Brain microvascular endothelial cell (primary cell): ENCODE measurements at regions not wholly inside any gene's neighbourhood (a gene's known extent, or its start where the extent isn't known, plus 50 kb on each side); places are given as distances from the start of the nearest gene placed in this dataset.

ENCODE experiments used
- DNase-seq: peaks from one replicate; pipeline ENCODE4 v3.0.0-alpha.2; 2020
- H3K27ac ChIP-seq: fragments of 250-450 bp; sonication (Bioruptor Pico); 2 replicates; pipeline ENCODE4 v1.5.1; 2020; ENCODE audit warnings: mild to moderate bottlenecking, moderate library complexity
- H3K27me3 ChIP-seq: fragments of 250-450 bp; sonication (Bioruptor Pico); replicated peaks from 2 replicates; pipeline ENCODE4 v1.5.1; 2020; ENCODE audit warnings: mild to moderate bottlenecking
- H3K36me3 ChIP-seq: fragments of 250-450 bp; sonication (Bioruptor Pico); replicated peaks from 2 replicates; pipeline ENCODE4 v1.5.1; 2020; ENCODE audit warnings: mild to moderate bottlenecking
- H3K4me3 ChIP-seq: 2 replicates; pipeline ENCODE4 v1.5.1; 2011; ENCODE audit warnings: low read depth, mild to moderate bottlenecking, control low read depth, low read length, moderate library complexity
- in situ Hi-C: cut with HindIII; loops from 2 replicates; pipeline ENCODE4 v1.10.0; 2017; ENCODE audit warnings: low sequenced_read_pairs, low pct_ligation_motif_present
- TF ChIP-seq, protein P1 (sequence below): IDR thresholded peaks from 2 replicates; pipeline ENCODE4 v1.5.1; 2011; ENCODE audit warnings: low read depth, mild to moderate bottlenecking, moderate library complexity, low read length, control low read depth, inconsistent platforms; ENCODE audit errors: missing control alignments

DNA sequence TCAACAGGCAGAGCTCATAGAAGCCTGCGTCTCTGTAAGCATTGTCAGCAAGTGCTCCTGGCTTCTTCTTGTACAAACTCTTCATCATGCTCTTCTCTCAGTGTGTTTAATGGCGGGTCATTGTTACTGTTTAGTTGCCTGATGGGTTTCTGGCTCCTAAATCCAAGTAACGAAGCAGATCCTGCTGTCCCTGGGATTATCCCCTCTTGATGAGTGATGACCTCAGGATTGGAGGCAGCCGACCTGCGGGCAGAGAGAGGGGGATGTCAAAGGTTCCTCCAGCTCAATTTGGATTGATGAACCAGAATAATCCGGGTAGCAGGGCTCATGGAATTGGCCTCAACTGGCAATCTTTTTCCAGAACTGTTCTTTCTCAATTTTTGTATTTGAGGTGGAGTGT lies 66.1 kb upstream of the BARHL2 start:
- H3K27ac ChIP-seq: no peak overlapping the region
- H3K4me3 ChIP-seq: no peak overlapping the region
- no peak for DNase-seq
- no peaks in the 10 kb centered on the region for H3K36me3 ChIP-seq
- TF ChIP-seq, protein P1, sequence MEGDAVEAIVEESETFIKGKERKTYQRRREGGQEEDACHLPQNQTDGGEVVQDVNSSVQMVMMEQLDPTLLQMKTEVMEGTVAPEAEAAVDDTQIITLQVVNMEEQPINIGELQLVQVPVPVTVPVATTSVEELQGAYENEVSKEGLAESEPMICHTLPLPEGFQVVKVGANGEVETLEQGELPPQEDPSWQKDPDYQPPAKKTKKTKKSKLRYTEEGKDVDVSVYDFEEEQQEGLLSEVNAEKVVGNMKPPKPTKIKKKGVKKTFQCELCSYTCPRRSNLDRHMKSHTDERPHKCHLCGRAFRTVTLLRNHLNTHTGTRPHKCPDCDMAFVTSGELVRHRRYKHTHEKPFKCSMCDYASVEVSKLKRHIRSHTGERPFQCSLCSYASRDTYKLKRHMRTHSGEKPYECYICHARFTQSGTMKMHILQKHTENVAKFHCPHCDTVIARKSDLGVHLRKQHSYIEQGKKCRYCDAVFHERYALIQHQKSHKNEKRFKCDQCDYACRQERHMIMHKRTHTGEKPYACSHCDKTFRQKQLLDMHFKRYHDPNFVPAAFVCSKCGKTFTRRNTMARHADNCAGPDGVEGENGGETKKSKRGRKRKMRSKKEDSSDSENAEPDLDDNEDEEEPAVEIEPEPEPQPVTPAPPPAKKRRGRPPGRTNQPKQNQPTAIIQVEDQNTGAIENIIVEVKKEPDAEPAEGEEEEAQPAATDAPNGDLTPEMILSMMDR: no peak
- H3K27me3 ChIP-seq: no peaks in the 10 kb centered on the region
- in situ Hi-C loops: no loop called here

DNA sequence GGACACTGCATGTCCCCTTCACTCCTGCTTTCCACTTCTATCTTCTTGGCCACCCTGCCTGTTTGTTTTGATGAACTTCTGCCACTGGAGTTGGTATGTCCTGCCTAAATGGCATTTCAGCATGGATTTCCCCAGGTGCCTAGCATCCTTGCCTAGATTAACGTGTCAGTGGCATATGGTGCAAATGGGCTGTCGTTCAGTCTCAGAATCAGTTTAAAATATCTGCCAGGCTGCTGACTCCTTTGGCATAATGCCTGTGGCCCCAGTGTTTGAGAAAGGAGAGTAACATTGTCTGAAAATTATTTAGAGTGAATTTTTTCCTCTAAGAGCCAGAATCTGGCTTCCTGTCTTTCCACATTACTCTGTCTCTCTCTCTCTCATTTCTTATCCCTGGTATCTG lies 64.9 kb upstream of the BARHL2 start:
- Histone ChIP-seq H3K4me3 (no peak overlapping the region), H3K27me3 (no peaks in the 10 kb centered on the region), H3K27ac (no peak overlapping the region), H3K36me3 (no peaks in the 10 kb centered on the region)
- in situ Hi-C loops: no loop called here
- DNase-seq: no peak
- TF ChIP-seq, protein P1: no peak

DNA sequence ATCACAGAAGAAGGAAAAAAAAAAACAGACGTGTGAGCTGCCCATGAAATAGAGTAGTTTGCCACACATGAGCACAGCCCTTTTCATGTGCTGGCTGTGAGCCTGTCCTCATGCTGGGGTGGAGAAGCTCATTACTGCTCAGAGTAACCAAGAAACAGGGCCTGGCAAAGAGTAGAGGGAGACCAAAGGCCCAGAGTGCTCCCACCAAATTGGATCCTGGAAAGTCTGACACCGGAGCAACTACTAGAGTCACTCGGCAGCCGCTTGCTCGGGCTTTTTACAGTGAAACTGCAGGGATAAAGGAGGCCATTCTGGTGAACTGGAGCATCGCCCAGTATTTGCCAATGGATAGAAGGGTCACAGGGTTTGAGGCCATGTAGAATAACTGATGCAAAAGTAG lies 64.4 kb upstream of the BARHL2 start:
- H3K27ac ChIP-seq: no peak overlapping the region
- no peaks in the 10 kb centered on the region for H3K27me3 ChIP-seq
- no peak for DNase-seq
- in situ Hi-C loops: no loop called here
- H3K4me3 ChIP-seq: no peak overlapping the region
- no peaks in the 10 kb centered on the region for H3K36me3 ChIP-seq
- TF ChIP-seq, protein P1: no peak

DNA sequence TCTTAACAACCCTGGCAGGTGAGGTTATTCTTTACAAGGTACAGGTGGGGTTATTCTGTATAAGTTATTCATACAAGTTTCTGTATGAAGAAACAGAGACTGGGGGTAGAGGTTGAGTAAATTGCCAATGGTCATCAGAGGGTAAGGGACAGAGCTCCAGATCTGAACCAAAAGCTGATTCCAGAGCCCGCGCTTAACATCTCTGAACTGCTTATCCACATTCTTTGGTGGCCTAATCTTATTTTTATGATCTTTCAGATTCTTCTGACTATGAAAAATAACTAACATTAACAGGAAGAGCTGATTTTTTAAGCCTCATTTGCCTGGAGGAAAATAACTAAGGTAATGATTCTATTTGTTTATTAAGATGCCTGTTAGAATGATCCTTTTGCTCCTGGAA lies 63.9 kb upstream of the BARHL2 start:
- Histone ChIP-seq H3K4me3 (no peak overlapping the region), H3K27me3 (no peaks in the 10 kb centered on the region), H3K27ac (no peak overlapping the region), H3K36me3 (no peaks in the 10 kb centered on the region)
- in situ Hi-C loops: no loop called here
- DNase-seq: no peak
- TF ChIP-seq, protein P1: no peak

DNA sequence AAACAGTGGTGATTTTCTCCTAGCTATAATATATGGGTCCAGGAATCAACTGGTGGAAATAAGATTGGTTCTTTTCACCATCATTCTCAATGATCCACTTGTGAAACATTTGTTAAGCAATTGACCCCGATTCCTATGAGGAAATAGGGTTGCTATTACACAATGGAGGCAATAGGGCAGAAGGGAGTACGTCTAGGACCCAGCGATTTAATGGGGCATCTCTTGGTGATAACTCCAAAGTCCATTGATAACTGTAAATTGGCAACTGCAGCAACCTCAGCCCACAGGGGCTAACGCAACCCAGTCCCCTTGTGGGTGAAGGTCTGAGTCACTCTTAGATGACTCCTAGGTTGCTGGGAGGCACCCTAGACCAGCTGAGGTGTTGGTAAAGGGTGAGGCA lies 62.5 kb upstream of the BARHL2 start:
- Histone ChIP-seq H3K27ac (no peak overlapping the region), H3K4me3 (no peak overlapping the region), H3K27me3 (no peaks in the 10 kb centered on the region), H3K36me3 (no peaks in the 10 kb centered on the region)
- in situ Hi-C loops: no loop called here
- no peak for DNase-seq
- TF ChIP-seq, protein P1: no peak

DNA sequence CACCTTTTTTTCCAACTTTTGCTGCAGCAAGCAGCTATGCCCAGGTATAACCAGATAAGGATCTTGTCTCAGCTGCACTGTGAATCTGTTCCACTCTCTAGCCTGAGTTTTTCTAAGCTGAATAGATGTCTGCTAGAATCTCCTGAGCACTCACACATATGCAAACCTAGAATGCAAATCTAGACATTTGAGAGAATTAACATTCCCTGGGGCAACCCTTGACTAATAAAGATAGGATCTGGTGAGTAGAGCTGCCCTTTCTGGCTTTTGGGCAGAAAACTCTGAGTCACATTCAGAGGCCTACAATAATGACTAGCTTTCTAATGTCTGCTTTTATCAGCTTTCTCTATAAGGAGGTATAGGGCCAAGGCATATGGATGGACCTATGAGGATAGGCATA lies 61.4 kb upstream of the BARHL2 start:
- no peak overlapping the region for H3K27ac ChIP-seq
- H3K36me3 ChIP-seq: no peaks in the 10 kb centered on the region
- H3K27me3 ChIP-seq: no peaks in the 10 kb centered on the region
- in situ Hi-C loops: no loop called here
- DNase-seq: no peak
- TF ChIP-seq, protein P1: no peak
- no peak overlapping the region for H3K4me3 ChIP-seq
